H1 (cell line): ENCODE measurements at regions not wholly inside any gene's neighbourhood (a gene's known extent, or its start where the extent isn't known, plus 50 kb on each side); places are given as distances from the start of the nearest gene placed in this dataset.

Source experiments
- CTCF ChIA-PET: fragments of 300-600 bp; sonication (Branson Sonifier 250); formaldehyde crosslinking; loops from one replicate; lab custom pipeline; 2021; ENCODE audit not compliant: partially characterized antibody; lab: Charles Lee
- POLR2A ChIA-PET: fragments of 300-600 bp; sonication (Branson Sonifier 250); formaldehyde crosslinking; loops from one replicate; lab custom pipeline; 2021; ENCODE audit warnings: inconsistent platforms; ENCODE audit not compliant: partially characterized antibody; lab: Charles Lee
- DNase-seq, 2 experiments: peaks; one replicate each; pipeline versions ENCODE4 v3.0.0 to v3.0.0-alpha.2; 2010 to 2022; ENCODE audit warnings: low spot score in 2 of 2, low read depth in 1 of 2, mixed read lengths in 1 of 2
- FAIRE-seq: peaks from 2 replicates; lab custom pipeline; 2011; peaks lifted over from hg19 to GRCh38; lab: Jason Lieb, UNC
- H2AFZ ChIP-seq: 2 replicates; pipeline ENCODE4 v1.8.1; 2012; ENCODE audit warnings: low read length, inconsistent platforms
- H2AK5ac ChIP-seq: 2 replicates; pipeline ENCODE4 v1.6.1; 2013; ENCODE audit warnings: low read depth, low read length
- H2BK120ac ChIP-seq: replicated peaks from 2 replicates; pipeline ENCODE3; 2013; ENCODE audit warnings: low read depth, low read length, inconsistent platforms
- H2BK12ac ChIP-seq: 2 replicates; pipeline ENCODE4 v1.6.1; 2013; ENCODE audit warnings: low read depth, low read length
- H2BK15ac ChIP-seq: 2 replicates; pipeline ENCODE4 v1.6.1; 2013; ENCODE audit warnings: low read length
- H2BK20ac ChIP-seq: 2 replicates; pipeline ENCODE4 v1.6.1; 2013; ENCODE audit warnings: low read length
- H2BK5ac ChIP-seq: 2 replicates; pipeline ENCODE4 v1.6.1; 2013; ENCODE audit warnings: low read depth, low read length
- H3K14ac ChIP-seq: 2 replicates; pipeline ENCODE4 v1.6.1; 2013; ENCODE audit warnings: inconsistent platforms; ENCODE audit not compliant: insufficient read length
- H3K18ac ChIP-seq: 2 replicates; pipeline ENCODE4 v1.6.1; 2013; ENCODE audit warnings: low read length; ENCODE audit errors: extremely low read depth
- H3K23ac ChIP-seq: 2 replicates; pipeline ENCODE4 v1.6.1; 2013; ENCODE audit warnings: inconsistent platforms; ENCODE audit not compliant: insufficient read length
- H3K23me2 ChIP-seq: 2 replicates; pipeline ENCODE4 v1.6.1; 2013; ENCODE audit warnings: low read depth, low read length
- H3K27ac ChIP-seq: 2 replicates; pipeline ENCODE4 v1.6.1; 2011; ENCODE audit warnings: low read depth, low read length, inconsistent platforms
- H3K27me3 ChIP-seq, 4 experiments: replicated peaks in 1 of 4; 1 replicate in 1 of 4; 2 replicates in 3 of 4; pipeline versions ENCODE4 v1.6.1 to v1.8.1; 2011 to 2013; ENCODE audit warnings: low read length in 3 of 4, mild to moderate bottlenecking in 3 of 4, inconsistent platforms in 2 of 4, mixed read lengths in 2 of 4, moderate library complexity in 1 of 4; ENCODE audit not compliant: control insufficient read depth in 3 of 4, insufficient read depth in 3 of 4; ENCODE audit errors: extremely low read depth in 1 of 4
- H3K36me3 ChIP-seq, 4 experiments: 2 replicates each; pipeline versions ENCODE4 v1.6.1 to v1.8.1; 2011 to 2013; ENCODE audit warnings: mild to moderate bottlenecking in 4 of 4, low read length in 3 of 4, moderate library complexity in 2 of 4, control low read depth in 1 of 4, inconsistent platforms in 1 of 4; ENCODE audit not compliant: insufficient read depth in 4 of 4, control insufficient read depth in 2 of 4
- H3K4ac ChIP-seq: replicated peaks from 2 replicates; pipeline ENCODE3; 2013; ENCODE audit warnings: low read length, low read depth, mixed read lengths, inconsistent platforms; ENCODE audit not compliant: insufficient read length
- H3K4me1 ChIP-seq, 4 experiments: replicated peaks in 1 of 4; 1 replicate in 1 of 4; 2 replicates in 3 of 4; pipeline versions ENCODE4 v1.6.1 to v1.8.1; 2011 to 2013; ENCODE audit warnings: low read length in 3 of 4, inconsistent platforms in 2 of 4, mixed read lengths in 1 of 4; ENCODE audit not compliant: insufficient read depth in 4 of 4, control insufficient read depth in 3 of 4
- H3K4me2 ChIP-seq, 2 experiments: 2 replicates each; pipeline versions ENCODE4 v1.6.1 to v1.8.1; 2011 to 2013; ENCODE audit warnings: low read depth in 2 of 2, low read length in 2 of 2, control low read depth in 1 of 2, inconsistent platforms in 1 of 2, mild to moderate bottlenecking in 1 of 2; ENCODE audit not compliant: insufficient read depth in 1 of 2
- H3K4me3 ChIP-seq, 4 experiments: fragments of 200-600, 300-600 bp in 1 of 4; sonication (generic), shearing (Covaris generic), sonication (Bioruptor Twin) in 1 of 4; 2 replicates each; pipeline versions ENCODE4 v1.5.1 to v1.8.1; 2011 to 2016; ENCODE audit warnings: low read length in 4 of 4, low read depth in 3 of 4, control low read depth in 2 of 4, inconsistent platforms in 2 of 4, mild to moderate bottlenecking in 2 of 4, mixed read lengths in 1 of 4, moderate library complexity in 1 of 4; ENCODE audit not compliant: insufficient read depth in 2 of 4; ENCODE audit errors: extremely low read depth in 1 of 4
- H3K56ac ChIP-seq: replicated peaks from 2 replicates; pipeline ENCODE3; 2013; ENCODE audit warnings: low read depth, mild to moderate bottlenecking, mixed read lengths, low read length, inconsistent platforms; ENCODE audit not compliant: insufficient read length
- H3K79me1 ChIP-seq: 2 replicates; pipeline ENCODE4 v1.6.1; 2013; ENCODE audit warnings: low read depth, low read length, control low read depth
- H3K79me2 ChIP-seq, 2 experiments: 2 replicates each; pipeline versions ENCODE4 v1.6.1 to v1.8.1; 2012 to 2013; ENCODE audit warnings: low read length in 2 of 2, mild to moderate bottlenecking in 2 of 2, inconsistent platforms in 1 of 2; ENCODE audit not compliant: insufficient read depth in 2 of 2, control insufficient read depth in 1 of 2
- H3K9ac ChIP-seq, 4 experiments: replicated peaks in 1 of 4; 1 replicate in 1 of 4; 2 replicates in 3 of 4; pipeline versions ENCODE4 v1.6.1 to v1.8.1; 2011 to 2013; ENCODE audit warnings: low read depth in 3 of 4, low read length in 3 of 4, control low read depth in 2 of 4, mild to moderate bottlenecking in 2 of 4, moderate library complexity in 2 of 4, inconsistent platforms in 1 of 4; ENCODE audit errors: extremely low read depth in 1 of 4
- H3K9me3 ChIP-seq, 2 experiments: 2 replicates each; pipeline versions ENCODE4 v1.6.1 to v1.8.1; 2012 to 2013; ENCODE audit warnings: mild to moderate bottlenecking in 2 of 2, moderate library complexity in 2 of 2, control low read depth in 1 of 2, inconsistent platforms in 1 of 2, low read depth in 1 of 2, low read length in 1 of 2, mixed read lengths in 1 of 2; ENCODE audit not compliant: insufficient read depth in 2 of 2
- H4K20me1 ChIP-seq, 2 experiments: replicated peaks in 1 of 2; 2 replicates each; pipeline versions ENCODE3 to v1.8.1; 2011 to 2013; ENCODE audit warnings: inconsistent platforms in 2 of 2, low read length in 2 of 2, mild to moderate bottlenecking in 1 of 2; ENCODE audit not compliant: insufficient read depth in 2 of 2, control insufficient read depth in 1 of 2
- H4K5ac ChIP-seq: 2 replicates; pipeline ENCODE4 v1.6.1; 2013; ENCODE audit warnings: low read length, low read depth, mixed read lengths, inconsistent platforms; ENCODE audit not compliant: insufficient read length
- H4K8ac ChIP-seq: 2 replicates; pipeline ENCODE4 v1.8.0; 2013; ENCODE audit warnings: mild to moderate bottlenecking, moderate library complexity, low read length, inconsistent platforms; ENCODE audit not compliant: insufficient read depth; ENCODE audit errors: extremely low read depth
- H4K91ac ChIP-seq: replicated peaks from 2 replicates; pipeline ENCODE3; 2013; ENCODE audit warnings: low read length, mixed read lengths, inconsistent platforms; ENCODE audit not compliant: insufficient read length
- CBX8 ChIP-seq: fragments of 300-800, 300-1000 bp; sonication (generic); IDR thresholded peaks from 2 replicates; pipeline ENCODE4 v1.7.1; 2016; ENCODE audit warnings: low read depth, low read length, borderline replicate concordance
- CREB1 ChIP-seq: IDR thresholded peaks from 2 replicates; pipeline ENCODE4 v1.6.1; 2012; ENCODE audit warnings: inconsistent platforms
- CTBP2 ChIP-seq: IDR thresholded peaks from 2 replicates; pipeline ENCODE4 v1.7.0; 2011; ENCODE audit warnings: borderline replicate concordance, mild to moderate bottlenecking, moderate library complexity, mixed read lengths, low read length; ENCODE audit not compliant: insufficient read depth, insufficient read length
- EGR1 ChIP-seq: IDR thresholded peaks from 2 replicates; pipeline ENCODE4 v1.6.1; 2011; ENCODE audit warnings: low read depth, low read length, borderline replicate concordance
- EZH2 ChIP-seq: fragments of 200-600 bp; sonication (generic); IDR thresholded peaks from 2 replicates; pipeline ENCODE4 v1.7.1; 2012; ENCODE audit warnings: low read depth, mild to moderate bottlenecking, moderate library complexity, low read length, inconsistent platforms; ENCODE audit not compliant: severe bottlenecking
- RBBP5 ChIP-seq: IDR thresholded peaks from 2 replicates; pipeline ENCODE4 v1.7.1; 2012; ENCODE audit warnings: low read depth, mild to moderate bottlenecking, inconsistent platforms, low read length, moderate library complexity, borderline replicate concordance
- SIN3A ChIP-seq, 2 experiments: IDR thresholded peaks in 1 of 2; conservative IDR thresholded peaks in 1 of 2; 2 replicates each; pipeline ENCODE4 v1.6.1; 2011 to 2012; ENCODE audit warnings: low read length in 2 of 2, improper control_type of control experiment in 1 of 2, low read depth in 1 of 2, mild to moderate bottlenecking in 1 of 2
- SIRT6 ChIP-seq: IDR thresholded peaks from one replicate; pipeline ENCODE4 v1.7.1; 2012; ENCODE audit warnings: low read length, inconsistent platforms
- SP1 ChIP-seq: IDR thresholded peaks from 2 replicates; pipeline ENCODE4 v1.6.1; 2011; ENCODE audit warnings: low read depth, low read length
- SP4 ChIP-seq: IDR thresholded peaks from 2 replicates; pipeline ENCODE4 v1.6.1; 2012; ENCODE audit warnings: low read length, inconsistent platforms
- WGBS, 2 experiments: shearing (Covaris generic) in 1 of 2; methylation state at CpG; one replicate each; pipeline versions ENCODE4 v1.1.6 to v1.1.7; 2013 to 2015; ENCODE audit warnings: low lambda C conversion rate in 2 of 2, mixed read lengths in 2 of 2, inconsistent platforms in 1 of 2, low coverage in 1 of 2, missing lambda C conversion rate in 1 of 2; ENCODE audit not compliant: insufficient replicate concordance in 2 of 2, insufficient coverage in 1 of 2, insufficient read length in 1 of 2; ENCODE audit errors: extremely low coverage in 1 of 2, missing lambda C conversion rate in 1 of 2; 5-methylcytosine and 5-hydroxymethylcytosine counted together
- TF ChIP-seq, protein P1 (sequence below): IDR thresholded peaks from 2 replicates; pipeline ENCODE4 v1.6.1; 2011; ENCODE audit warnings: low read length, improper control_type of control experiment

DNA sequence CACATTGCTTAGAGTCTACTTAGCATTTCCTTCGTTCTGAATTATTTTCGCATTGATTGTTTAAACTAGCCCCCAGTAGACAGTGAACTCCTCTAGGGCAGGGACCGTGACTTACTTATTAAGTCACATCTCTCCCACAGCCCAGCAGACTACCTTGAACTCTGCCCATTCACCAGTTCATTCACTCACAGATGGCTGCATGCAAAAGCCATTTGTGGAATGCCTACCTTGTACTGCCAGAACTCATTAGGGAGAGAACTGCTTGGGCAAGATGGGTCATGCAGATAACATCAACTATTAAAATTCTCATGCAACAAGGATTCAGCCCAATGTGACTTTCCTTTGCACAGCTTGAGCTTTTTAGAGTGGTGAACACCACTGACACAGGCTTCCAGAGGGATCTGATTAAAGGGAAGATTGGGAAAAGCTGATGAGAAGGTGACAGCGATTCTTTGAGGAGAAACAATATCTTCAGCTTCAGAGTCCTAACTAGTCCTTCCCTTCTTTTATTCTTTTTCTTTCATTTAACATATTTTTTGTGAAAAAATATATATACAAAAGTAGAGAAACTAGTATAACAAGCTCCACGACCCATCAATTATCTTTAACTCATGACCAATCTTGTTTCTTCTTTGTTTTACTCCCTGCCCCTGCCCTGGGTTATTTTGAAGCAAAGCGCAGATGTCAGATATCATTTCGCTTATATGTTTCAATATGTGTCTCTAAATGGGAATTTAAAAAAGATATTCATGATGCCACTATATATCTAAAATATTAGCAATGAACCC is 273.9 kb downstream of the CDC5L start:
- Histone ChIP-seq H3K79me2 (no peaks in the 10 kb centered on the region), H2BK5ac (peak overlapping the region; percentile 41; the same call in 1 of the 2 replicates), H4K91ac (peak overlapping the region; percentile 3), H3K9ac (no peak overlapping the region), H3K23me2 (no peaks in the 10 kb centered on the region), H3K4ac (no peak overlapping the region), H4K20me1 (no peaks in the 10 kb centered on the region), H3K23ac (no peak overlapping the region), H3K18ac (peak overlapping the region; percentile 89; the same call in 1 of the 2 replicates), H2BK12ac (peak overlapping the region; percentile 82), H3K36me3 (no peaks in the 10 kb centered on the region), H3K14ac (no peak overlapping the region), H3K27ac (no peak overlapping the region), H2AK5ac (no peak overlapping the region), H3K4me2 (no peak overlapping the region; a peak in 1 of 4 replicates), H3K4me1 (peaks cover 9 to 27% (median 21%) of the 10 kb centered on the region in 4 experiments), H3K4me3 (no peak overlapping the region), H3K56ac (no peak overlapping the region), H3K9me3 (no peaks in the 10 kb centered on the region), H2BK20ac (peak overlapping the region; percentile 73; the same call in 1 of the 2 replicates), H2BK15ac (no peak overlapping the region), H3K79me1 (no peaks in the 10 kb centered on the region), H3K27me3 (no peaks in the 10 kb centered on the region; a peak in 1 of 7 replicates), H2BK120ac (peak overlapping the region; percentile 14), H2AFZ (no peak overlapping the region), H4K8ac (no peak overlapping the region), H4K5ac (no peak overlapping the region)
- WGBS, 2 experiments = 85% methylated on average over 7 of the region's 7 CpGs; no CpG with 5 or more reads in 1 of the 2 experiments
- no peak for FAIRE-seq
- ChIA-PET CTCF (interaction anchor here (0.7 to 1.8 kb wide), 6 partner anchors 11 to 456 kb away, joined by 3 to 7 read pairs (median 4); no protein-coding TSS in a partner anchor), POLR2A (interaction anchor here (0.7 to 0.9 kb wide), 2 partner anchors 10 to 14 kb away, joined by 3 read pairs; no protein-coding TSS in a partner anchor)
- DNase-seq = no peak
- TF ChIP-seq EZH2 (no peak), SIRT6 (no peak), EGR1 (no peak), CREB1 (no peak), RBBP5 (no peak), SP1 (no peak), CTBP2 (no peak), CBX8 (no peak), SIN3A (conservative IDR thresholded peaks at IDR 0.05 in 1 of 2, IDR thresholded peaks at IDR 0.05 in 1 of 2; ENCODE audit: low read depth in 1 of 2, low read length in 2 of 2) (no peak), SP4 (no peak)
- TF ChIP-seq, protein P1, sequence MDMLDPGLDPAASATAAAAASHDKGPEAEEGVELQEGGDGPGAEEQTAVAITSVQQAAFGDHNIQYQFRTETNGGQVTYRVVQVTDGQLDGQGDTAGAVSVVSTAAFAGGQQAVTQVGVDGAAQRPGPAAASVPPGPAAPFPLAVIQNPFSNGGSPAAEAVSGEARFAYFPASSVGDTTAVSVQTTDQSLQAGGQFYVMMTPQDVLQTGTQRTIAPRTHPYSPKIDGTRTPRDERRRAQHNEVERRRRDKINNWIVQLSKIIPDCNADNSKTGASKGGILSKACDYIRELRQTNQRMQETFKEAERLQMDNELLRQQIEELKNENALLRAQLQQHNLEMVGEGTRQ = no peak
